ENCODE measurements at regions not wholly inside any gene's neighbourhood (a gene's known extent, or its start where the extent isn't known, plus 50 kb on each side); places are given as distances from the start of the nearest gene placed in this dataset.

DNA sequence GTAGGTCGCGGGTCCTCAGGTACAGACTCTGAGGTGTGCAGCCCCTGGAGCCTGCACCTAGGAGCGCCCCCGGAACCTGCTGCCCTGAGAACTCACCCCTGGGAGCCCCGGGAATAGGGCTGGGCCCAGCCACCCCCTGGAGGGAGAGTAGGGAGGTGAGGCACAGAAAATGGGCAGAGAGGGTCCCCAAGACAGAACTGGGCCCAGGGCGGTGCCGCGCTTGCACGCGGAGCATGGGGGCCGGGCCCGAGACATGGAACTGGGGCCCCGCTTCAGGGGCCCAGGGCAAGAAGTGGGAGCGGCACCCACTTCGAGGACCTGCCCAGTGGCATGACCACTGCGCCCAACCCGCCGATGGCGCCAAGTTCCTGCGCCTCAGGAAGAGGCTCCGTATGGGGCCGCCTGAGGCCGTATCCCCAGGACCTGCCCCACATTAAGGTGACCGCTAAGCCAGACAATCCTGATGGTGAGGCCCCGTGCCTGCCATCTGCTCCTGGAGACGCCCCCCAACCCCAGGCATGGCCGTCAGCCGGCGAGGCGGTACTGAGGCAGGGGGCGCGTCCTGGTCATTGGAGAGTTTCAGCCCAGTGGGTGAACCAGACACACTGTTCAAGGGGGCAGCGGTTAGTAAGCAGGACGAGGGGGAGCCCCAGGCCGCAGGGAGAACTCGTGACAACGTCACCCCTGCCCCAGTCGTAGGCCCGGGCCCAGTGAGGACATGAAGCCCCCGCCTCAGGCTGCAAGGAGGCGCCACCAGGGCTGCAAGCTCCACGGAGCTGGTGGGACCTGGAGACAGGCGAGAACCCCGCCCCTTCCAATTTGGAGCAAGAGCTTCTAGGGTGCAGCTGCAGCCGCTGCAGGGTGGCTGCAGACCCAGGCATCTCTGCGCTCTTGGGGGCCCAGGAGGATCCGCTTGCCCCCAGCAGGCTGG lies 89.5 kb upstream of the PUM3 start:
- in situ Hi-C loops (cut with HindIII; ENCODE audit: low pct_ligation_motif_present, low sequenced_read_pairs): no loop called here
- H3K27ac ChIP-seq: no peak overlapping the region
- TF ChIP-seq, protein P1, sequence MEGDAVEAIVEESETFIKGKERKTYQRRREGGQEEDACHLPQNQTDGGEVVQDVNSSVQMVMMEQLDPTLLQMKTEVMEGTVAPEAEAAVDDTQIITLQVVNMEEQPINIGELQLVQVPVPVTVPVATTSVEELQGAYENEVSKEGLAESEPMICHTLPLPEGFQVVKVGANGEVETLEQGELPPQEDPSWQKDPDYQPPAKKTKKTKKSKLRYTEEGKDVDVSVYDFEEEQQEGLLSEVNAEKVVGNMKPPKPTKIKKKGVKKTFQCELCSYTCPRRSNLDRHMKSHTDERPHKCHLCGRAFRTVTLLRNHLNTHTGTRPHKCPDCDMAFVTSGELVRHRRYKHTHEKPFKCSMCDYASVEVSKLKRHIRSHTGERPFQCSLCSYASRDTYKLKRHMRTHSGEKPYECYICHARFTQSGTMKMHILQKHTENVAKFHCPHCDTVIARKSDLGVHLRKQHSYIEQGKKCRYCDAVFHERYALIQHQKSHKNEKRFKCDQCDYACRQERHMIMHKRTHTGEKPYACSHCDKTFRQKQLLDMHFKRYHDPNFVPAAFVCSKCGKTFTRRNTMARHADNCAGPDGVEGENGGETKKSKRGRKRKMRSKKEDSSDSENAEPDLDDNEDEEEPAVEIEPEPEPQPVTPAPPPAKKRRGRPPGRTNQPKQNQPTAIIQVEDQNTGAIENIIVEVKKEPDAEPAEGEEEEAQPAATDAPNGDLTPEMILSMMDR (IDR thresholded peaks at IDR 0.05; ENCODE audit: low read depth, low read length, missing control alignments): no peak

DNA sequence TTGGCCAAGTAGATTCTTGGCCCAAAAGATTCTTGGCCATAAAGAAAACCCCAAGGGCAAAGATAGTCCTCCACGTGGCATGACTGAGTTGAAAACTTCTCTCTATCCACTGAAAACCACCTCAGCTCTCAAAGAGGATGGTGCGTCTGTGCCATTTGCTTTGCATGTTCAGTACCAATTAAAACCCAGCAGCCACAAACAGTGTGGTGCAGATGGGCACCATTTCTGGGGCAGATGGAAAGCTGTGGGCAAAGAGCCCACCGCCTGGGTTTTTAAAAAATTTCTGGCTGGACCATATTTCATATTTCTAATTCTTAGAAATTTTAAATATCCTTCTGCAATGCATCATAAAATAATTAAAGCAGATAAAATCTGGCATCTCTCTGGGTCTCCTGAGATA lies 84.5 kb upstream of the PUM3 start:
- no peak overlapping the region for H3K27ac ChIP-seq
- no peak overlapping the region for H3K4me3 ChIP-seq (ENCODE audit: low read depth, low read length)
- TF ChIP-seq, protein P1 (IDR thresholded peaks at IDR 0.05; ENCODE audit: low read depth, low read length, missing control alignments): no peak
- no peak for DNase-seq
- no peaks in the 10 kb centered on the region for H3K36me3 ChIP-seq (replicated peaks)
- no peaks in the 10 kb centered on the region for H3K27me3 ChIP-seq (replicated peaks)
- in situ Hi-C loops (cut with HindIII; ENCODE audit: low pct_ligation_motif_present, low sequenced_read_pairs): no loop called here

More for the DNA sequence above, 89.5 kb upstream of the PUM3 start:
- Histone ChIP-seq H3K36me3 (replicated peaks) (no peaks in the 10 kb centered on the region), H3K27me3 (replicated peaks) (no peaks in the 10 kb centered on the region), H3K4me3 (ENCODE audit: low read depth, low read length) (no peak overlapping the region)
- DNase-seq: no peak

GRCh38 chr9:2925016-2925415 lies 81.1 kb upstream of the PUM3 start:
- in situ Hi-C loops (cut with HindIII; ENCODE audit: low pct_ligation_motif_present, low sequenced_read_pairs): no loop called here

GRCh38 chr9:2924380-2924768 lies 80.5 kb upstream of the PUM3 start:
- no peak for DNase-seq
- in situ Hi-C loops (cut with HindIII; ENCODE audit: low pct_ligation_motif_present, low sequenced_read_pairs): no loop called here
- H3K4me3 ChIP-seq (ENCODE audit: low read depth, low read length): no peak overlapping the region
- H3K27me3 ChIP-seq (replicated peaks): no peaks in the 10 kb centered on the region
- H3K27ac ChIP-seq: no peak overlapping the region
- no peaks in the 10 kb centered on the region for H3K36me3 ChIP-seq (replicated peaks)
- TF ChIP-seq, protein P1 (IDR thresholded peaks at IDR 0.05; ENCODE audit: low read depth, low read length, missing control alignments): no peak

More at GRCh38 chr9:2925016-2925415, 81.1 kb upstream of the PUM3 start:
- H3K27ac ChIP-seq: no peak overlapping the region
- H3K36me3 ChIP-seq (replicated peaks): no peaks in the 10 kb centered on the region
- no peak overlapping the region for H3K4me3 ChIP-seq (ENCODE audit: low read depth, low read length)
- TF ChIP-seq, protein P1 (IDR thresholded peaks at IDR 0.05; ENCODE audit: low read depth, low read length, missing control alignments): no peak
- H3K27me3 ChIP-seq (replicated peaks): no peaks in the 10 kb centered on the region
- no peak for DNase-seq

GRCh38 chr9:2923766-2924379 lies 80.0 kb upstream of the PUM3 start:
- Histone ChIP-seq H3K36me3 (replicated peaks) (no peaks in the 10 kb centered on the region), H3K4me3 (ENCODE audit: low read depth, low read length) (no peak overlapping the region), H3K27me3 (replicated peaks) (no peaks in the 10 kb centered on the region), H3K27ac (no peak overlapping the region)
- DNase-seq: no peak
- TF ChIP-seq, protein P1 (IDR thresholded peaks at IDR 0.05; ENCODE audit: low read depth, low read length, missing control alignments): no peak
- in situ Hi-C loops (cut with HindIII; ENCODE audit: low pct_ligation_motif_present, low sequenced_read_pairs): no loop called here

All from brain microvascular endothelial cell (primary cell).